GM18868 (cell line): ENCODE measurements at regions not wholly inside any gene's neighbourhood (a gene's known extent, or its start where the extent isn't known, plus 50 kb on each side); places are given as distances from the start of the nearest gene placed in this dataset.

Experiments
- ATAC-seq: cut with Tn5 transposase; IDR thresholded peaks from one replicate; pipeline ENCODE4 v1.9.1; 2021; ENCODE audit warnings: mild to moderate bottlenecking, moderate library complexity; ENCODE audit not compliant: unreplicated experiment

DNA sequence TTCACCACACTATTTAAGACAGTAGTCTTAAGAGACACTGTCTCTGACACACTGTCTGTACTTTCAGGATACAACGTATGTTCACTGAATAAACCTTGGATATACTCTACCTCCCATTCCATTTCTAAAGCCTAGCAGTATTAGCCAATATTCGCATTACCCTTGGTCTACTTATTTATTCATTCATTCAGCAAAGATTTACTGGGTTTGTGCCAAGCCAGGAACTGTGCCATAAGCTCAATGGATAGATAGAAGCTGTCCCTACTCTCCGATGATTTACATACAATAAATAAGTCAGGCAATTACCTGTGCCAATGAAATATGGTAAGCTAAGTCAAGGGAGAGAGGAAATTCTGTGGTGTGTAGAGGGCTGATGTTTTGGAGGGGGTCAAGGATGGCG, 195.2 kb upstream of the RAB4A start:
- no peak for ATAC-seq

DNA sequence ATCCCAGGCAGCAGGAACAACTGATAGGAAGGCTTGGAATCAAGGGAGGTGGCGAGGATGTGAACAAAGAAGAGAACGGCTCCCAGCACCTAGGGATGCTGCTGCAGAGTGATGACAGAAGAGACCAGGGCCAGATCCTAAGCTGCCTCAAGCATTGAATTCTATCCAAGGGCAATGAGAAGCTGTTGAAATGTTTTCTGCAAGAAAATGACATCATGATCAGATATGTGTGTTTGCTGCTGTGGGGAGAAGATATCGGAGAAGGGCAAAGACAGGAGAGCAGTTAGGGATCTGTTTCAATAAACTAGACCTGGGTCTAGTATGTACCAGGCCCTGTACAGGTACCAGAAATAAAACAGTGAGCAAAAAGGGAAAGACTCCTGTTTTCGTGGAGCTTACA, 194.7 kb upstream of the RAB4A start:
- ATAC-seq, result no peak

DNA sequence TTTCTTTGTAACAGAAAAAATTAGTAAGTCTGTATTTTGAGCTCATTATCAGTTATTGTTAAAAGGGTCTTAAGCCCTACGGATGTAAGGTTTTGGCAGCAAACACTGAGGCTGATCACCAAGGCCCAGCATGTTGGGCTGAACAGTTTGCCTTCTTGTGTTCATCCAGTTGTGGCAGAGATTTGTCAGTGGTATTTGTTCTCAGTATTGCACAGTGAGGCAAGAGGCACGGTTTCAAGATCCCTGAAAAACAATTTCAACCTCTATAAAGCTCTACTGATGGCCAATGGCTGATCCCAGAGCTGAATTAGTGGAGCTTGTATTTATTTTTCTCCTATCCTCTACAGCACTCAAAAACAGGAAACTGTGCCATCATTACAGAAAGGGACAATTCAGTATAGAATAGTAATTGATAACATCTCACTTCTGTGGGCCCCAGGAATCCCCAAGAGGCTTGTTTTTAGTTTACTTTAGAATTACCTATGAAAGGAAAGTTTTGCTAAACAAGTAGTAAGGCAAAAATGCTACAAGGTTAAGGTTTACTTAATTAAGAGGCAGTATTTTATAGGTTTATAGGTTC, 191.8 kb upstream of the RAB4A start:
- ATAC-seq, result no peak

DNA sequence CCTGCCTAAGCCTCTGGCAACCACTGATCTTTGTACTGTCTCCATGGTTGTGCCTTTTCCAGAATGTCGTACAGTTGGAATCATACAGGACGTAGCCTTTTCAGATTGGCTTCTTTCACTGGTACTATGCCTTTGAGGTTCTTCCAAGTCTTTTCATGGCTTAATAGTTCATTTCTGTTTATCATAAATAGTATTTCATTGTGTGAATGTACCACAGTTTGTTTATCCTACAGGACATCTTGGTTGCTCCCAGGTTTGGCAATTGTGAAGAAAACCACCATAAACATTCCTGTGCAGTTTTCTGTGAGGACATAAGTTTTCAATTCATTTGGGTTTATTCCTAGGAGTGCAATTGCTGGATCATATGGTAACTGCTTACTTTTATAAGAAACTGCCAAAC, 190.6 kb upstream of the RAB4A start:
- no peak for ATAC-seq

DNA sequence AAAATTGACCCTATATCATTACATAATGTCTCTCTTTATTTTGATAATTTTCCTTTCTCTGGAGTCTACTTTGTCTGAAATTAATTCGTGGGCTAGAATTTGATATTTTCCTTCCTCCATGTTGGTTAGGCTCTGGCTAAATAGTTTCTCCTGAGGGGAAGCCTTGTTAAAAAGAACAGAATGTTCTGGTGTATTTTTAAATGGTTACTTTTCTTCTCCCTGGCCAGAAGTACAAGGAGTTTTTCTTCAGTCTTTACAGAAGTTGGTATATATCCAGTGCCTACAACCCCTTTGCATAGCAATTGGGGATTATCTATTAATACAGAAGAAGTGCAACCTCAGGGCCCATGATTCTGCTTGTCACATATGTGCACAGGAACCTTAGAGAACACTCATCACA, 185.6 kb upstream of the RAB4A start:
- no peak for ATAC-seq

DNA sequence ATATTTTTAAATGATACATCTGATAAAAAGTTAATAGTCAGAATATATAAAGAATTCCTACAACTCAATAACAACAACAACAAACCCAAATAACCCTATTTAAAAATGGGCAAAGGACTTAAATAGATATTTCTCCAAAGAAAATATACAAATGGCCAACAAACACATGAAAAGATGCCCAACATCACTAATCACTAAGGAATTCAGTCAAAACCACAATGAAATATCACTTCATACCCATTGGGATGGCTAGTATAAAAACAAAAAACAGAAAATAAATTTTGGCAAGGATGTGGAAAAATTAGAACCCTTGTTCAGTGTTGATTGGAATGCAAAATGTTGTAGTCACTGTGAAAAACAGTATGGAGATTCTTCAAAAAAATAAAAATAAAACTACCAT, 184.8 kb upstream of the RAB4A start:
- ATAC-seq, result no peak

DNA sequence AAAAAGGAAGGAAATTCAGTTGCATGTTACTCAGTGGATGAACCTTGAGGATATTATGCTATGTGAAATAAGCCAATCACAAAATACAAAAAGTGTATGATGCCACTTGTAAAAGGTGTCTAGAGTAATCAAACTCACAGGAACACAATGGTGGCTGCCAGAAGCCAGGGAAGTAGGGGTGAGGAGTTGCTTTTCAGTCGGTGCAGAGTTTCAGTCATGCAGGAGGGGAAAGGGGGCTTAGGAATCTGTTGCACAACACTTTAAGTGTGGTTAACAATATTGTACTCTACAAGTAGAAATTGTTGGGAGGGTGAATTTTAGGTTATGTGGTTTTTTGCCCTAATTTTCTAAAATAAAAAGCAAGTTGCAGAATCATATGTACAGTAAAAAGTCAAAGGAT, 184.2 kb upstream of the RAB4A start:
- ATAC-seq, result no peak

DNA sequence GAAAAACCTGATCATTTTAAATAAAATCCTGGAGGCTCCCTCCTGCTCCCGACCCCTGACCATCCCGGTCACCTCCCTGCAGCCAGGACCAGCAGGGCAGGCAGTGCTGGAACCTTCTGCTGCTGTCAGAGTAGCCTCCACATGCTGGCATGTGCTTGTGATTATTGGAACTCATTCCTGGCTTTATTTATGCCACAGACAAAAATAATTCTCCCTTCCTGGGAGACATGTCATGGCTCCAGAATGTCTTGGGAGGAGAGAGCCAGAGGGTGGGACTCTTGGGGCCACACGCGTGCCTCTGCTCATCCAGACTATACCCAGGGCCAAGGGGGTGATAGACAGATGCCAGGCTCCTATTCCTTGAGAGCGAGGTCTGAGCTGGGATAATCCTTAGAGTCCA, 183.6 kb upstream of the RAB4A start:
- ATAC-seq, result no peak

DNA sequence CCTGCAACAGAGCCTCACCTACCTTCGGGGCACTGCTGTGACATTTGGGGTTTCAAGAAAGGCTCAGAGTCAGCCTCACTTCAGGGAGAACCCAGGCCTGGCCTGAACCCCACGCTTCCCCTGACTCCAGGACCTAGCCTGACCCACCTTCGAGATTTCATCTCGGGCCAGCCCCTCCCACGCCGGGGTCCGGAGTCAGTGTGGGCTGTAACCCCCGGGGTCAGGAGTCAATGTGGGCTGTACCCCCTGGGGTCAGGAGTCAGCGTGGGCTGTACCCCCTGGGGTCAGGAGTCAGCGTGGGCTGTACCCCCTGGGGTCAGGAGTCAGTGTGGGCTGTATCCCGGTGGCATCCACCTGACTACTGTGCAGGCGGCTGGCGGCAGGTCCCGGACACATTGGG, 183.0 kb upstream of the RAB4A start:
- no peak for ATAC-seq

DNA sequence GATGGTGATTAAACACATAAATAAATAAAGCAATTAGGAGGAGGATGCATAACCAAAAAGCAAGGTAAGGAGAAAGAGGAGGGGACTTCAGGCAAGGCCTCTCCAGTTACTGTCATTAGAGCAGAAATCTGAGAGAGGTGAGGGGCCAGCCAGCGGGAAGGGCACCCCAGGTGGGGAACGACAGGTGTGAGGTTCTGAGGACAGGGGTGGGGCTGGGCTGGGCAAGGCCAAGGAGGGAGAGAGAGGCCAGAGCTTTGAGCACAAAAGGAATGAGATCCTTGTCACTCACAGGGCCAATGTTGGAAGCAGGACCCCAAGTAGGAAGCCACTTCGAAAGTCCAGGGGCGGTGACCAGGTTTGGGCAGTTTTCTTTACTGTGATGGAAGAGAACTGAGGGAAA, 182.2 kb upstream of the RAB4A start:
- no peak for ATAC-seq

DNA sequence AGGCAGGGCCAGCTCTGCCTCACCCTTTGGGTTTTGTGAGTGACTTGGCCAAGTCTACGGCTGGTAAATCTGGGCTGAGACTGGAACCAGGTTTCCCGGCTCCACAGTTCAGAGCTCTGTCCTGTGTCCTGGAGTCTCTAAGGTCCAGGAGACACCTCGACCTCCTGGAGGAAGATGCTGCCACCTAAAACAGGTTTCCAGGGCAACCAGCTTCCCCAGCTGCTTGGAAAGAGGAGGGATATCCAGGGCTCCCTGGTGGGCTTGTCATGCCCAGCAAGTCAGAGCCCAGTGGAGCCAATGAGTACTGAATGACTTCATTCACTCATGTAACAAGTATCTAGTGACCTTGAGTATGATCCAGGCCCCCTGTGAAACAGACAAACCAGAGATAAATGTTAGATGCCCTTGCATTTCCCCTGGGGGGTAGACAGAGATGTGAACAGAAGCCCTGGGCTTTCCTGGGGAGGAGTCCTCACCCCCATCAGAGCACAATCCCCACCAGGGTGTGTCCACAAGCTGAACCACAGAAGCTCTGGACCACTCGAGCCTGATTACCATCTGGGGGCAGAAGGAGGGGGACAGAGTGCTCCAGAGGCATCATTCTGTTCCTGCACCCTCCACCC, 181.2 kb upstream of the RAB4A start:
- ATAC-seq, result no peak

DNA sequence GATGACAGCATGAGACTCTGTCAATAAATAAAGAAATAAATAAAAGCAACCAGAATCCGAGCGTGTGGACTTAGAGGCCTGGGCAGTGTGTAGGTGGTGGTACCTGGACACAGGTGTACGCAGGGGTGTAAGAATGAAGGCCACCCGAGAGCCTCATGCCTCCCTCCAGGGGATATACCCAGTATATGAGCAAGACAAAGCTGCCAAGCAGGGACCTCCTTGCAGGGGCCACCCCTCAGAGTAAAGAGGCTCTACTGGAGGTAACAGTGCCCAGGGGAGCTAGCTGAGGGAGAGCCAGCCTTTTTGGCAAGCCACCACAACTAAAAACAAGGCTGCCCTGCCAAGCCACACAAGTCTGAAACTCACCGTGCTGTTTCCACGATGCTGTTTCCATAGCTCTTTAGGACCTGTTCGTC, 179.2 kb upstream of the RAB4A start:
- no peak for ATAC-seq

DNA sequence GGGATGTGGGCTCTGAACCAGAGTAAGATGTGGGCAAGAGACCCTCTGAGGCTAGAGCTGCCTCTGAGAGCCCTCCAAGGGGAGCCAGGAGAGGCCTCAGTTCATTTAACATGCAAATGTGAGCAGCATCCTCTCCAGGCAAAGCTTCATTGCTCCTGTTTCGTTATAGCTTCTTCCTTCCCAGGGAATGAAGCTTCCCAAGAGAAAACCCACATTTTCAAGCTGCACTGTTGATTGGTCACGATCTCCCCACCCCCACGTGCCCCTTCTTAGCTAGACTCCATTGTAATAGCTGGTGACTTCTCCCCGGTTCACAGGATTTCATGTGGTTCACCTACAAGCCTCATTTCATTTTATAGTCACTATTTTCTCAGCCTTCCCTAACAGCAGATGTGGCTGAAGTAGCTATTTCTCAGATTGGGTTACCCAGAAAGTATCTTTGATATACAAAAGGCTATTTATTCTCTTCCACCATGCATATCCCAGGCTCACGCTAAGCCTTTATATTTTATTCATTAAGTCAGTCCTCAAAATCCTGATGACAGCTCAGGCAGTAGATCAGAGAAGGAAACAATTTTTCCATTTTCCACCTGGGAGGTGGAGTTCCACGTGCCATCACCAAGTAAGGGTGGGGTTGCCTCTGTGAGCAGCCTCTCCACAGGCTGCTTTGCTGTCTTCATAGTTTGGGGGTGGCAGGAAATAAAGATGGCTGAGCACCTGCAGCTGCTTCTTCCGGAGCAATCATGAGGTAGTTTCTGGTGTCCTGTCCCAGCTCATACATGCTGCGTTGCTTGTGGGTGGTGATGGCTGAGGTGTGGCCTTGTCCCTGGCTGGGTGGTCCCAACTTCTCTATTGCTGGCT, 178.3 kb upstream of the RAB4A start:
- no peak for ATAC-seq

DNA sequence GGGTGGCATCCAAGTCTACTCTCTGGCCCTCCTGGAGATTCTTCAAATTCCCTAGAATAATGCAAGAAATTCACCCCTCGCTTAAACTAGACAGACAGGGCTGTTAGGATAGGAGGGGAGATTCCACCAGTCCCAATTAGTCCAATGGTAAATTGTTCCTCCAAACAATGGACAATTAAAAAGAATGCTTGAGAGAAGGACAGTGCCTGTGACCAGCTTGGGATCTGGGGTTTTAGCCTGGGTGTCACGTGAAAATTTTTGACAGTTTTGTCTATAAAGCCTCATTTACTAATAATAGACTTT, 177.7 kb upstream of the RAB4A start:
- no peak for ATAC-seq

DNA sequence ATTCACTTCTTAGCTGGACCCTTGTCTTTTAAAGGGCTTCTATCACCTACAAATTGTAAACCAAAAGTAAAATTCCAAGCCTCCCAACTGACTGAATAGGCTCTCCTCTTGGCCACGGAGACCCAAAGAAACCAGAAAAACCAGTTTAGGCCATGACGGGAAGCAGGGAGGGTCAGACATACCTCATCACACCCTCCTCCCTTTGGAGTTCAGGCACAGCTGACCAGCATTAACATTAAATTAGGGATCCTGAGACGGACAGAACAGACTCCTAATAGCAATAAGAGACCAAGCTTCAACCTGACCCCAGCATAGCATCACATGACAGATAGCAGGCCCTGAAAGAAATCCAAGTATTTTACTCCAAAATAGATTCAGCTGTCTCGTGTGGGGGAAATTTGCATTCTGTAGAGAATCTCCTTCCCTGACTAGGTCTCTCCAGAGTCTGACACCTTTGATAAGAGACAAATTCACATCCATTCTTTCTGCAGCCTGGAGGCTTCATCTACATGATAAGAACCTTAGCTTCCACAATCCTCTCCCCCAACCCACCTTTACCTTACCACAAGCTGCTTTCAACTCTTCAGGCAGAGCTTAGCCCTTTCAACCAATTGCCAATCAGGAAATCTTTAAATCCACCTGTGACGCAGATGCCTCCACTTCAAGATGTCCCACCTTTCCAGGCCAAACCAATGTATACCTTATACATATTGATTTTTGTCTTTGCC, 177.1 kb upstream of the RAB4A start:
- ATAC-seq, result no peak

DNA sequence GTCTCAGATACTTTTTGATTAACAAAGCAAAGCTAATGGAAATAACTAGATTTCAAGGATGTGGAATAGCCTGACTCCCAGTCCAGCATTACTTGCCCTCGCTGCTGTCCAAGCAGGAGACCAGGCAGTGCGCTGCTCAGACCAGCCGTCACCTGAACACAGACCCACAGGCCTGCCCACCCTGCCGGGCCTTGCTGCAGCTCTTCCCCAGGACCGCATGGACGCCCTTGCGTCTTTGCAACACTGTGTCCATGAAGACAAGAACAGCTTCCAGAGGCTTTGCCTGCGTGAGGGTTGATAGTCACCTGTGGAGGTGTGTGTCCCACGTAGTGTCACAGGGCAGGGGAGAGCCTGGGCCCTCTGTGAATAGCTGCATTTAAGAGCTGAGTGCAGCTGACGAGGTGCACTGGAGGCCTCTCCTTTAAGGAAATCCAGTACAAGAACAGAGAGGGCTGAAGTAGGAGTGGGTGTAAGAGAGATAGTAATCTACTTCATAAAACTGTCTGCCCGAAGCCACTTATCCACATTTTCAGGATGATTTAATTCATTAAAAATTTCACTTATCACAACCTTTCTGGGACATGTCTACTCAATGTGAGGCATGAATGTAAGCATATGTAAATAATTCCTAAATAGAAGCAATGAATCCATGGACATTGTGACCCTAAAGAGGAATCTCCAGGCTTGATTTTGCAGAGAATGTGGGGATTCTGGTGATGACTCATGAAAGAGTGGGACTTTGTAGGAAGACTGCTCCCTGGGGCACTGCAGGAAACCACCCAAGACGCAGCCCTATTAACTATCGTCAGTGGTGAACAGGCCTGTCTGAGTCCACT, 176.2 kb upstream of the RAB4A start:
- ATAC-seq, result no peak

DNA sequence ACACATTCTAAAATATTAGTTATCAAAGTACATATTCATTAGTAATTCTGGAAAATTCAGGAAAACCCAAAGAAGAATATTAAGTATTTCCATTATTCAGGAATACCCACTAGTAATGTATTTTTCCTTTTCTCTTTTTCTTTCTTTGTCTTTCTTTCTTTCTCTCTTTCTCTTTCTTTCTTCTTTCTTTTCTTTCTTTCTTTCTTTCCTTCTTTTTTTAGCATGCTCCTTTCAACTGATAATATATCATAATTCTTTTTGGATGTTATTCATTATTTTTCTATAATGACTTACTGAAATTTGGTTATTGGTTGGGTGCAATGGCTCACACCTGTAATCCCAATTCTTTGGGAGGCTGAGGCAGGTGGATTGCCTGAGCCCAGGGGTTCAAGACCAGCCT, 175.6 kb upstream of the RAB4A start:
- ATAC-seq, result no peak

DNA sequence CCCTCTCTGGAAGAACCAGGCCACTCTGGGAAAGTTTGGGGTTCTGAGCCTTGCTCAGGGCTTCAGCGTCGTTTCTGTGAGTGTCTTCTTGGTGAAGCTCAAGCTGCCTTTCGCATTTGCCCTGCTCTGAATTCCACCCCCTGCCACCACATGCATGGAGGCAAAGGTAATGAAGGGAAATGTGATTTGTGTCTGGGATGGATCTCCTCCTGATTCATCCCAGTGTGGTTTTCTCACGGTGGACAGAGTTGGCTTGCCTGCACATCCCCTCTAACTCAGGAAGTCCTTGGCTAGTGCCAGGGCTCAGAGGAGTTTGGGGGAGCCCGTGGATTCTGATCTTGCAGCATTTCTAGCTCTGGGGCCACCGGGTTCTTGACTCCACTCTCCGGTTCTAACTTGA, 173.6 kb upstream of the RAB4A start:
- ATAC-seq, result no peak

DNA sequence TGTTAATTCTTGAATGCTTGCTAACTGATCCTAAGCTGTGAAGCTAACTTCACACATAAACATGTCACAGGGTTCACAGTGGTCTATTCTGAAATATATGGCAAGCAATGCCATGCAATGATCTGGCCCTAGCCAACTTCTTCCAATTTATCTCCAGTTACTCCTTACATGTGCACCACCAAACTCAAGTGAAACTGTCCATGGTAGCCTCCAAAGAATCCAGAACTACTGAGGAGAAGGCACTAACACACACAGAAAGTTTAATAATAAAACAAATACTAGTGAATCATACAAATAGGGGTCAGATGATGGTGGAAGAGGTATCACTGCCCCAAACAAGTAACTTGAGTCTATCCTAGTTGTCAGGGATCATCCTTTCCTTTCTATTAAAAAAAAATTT, 172.6 kb upstream of the RAB4A start:
- ATAC-seq, result no peak

DNA sequence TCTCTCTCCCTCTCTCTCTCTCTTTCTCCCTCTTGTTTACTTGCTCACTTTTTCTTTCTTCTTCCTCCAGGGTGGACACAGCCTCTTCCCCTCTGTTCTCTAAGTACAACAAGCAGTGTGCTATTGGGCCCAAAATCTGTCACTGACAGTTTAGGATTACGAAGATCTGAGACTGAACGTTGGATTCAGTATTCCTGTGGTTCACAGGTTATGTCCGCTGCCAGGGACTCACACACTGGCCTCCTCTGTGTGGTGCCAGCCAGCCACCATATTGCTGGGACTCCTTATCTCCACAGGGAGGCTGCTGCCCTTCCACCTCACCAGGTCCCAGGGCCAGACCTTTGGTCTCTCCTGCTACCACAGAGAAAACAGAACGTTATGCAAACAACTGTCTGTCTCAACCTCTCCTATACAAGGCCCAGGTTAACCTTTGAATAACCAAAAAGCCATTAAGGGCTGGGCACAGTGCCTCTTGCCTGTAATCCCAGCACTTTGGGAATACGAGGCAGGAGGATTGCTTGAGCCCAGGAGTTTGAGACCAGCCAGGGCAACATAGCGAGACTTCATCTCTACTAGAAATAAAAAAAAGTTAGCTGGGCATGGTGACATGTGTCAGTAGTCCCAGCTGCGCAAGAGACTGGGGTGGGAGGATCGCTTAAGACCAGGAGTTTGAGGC, 171.9 kb upstream of the RAB4A start:
- ATAC-seq, result no peak
